ENCODE measurements at regions not wholly inside any gene's neighbourhood (a gene's known extent, or its start where the extent isn't known, plus 50 kb on each side); places are given as distances from the start of the nearest gene placed in this dataset.

DNA sequence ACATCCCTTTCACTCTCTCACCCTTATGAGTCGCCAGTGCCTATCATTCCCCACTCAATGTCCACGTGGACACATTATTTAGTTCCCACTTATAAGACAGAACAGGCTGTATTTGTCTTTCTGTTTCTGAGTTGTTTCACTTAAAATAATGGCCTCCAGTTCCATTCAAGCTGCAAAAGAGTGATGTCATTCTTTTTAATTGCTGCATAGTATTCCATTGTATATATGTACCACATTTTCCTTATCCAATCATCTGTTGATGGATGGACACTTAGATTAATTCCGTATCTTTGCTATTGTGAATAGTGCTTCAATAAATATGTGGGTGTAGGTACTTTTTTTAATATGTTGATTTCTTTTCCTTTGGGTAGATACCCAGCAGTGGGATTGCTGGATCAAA is 79.1 kb downstream of the ZNF365 start:
- no peak for DNase-seq (ENCODE audit: low spot score)

GRCh38 chr10:62454687-62455397 is 80.7 kb downstream of the ZNF365 start:
- DNase-seq (ENCODE audit: low spot score), result no peak

DNA sequence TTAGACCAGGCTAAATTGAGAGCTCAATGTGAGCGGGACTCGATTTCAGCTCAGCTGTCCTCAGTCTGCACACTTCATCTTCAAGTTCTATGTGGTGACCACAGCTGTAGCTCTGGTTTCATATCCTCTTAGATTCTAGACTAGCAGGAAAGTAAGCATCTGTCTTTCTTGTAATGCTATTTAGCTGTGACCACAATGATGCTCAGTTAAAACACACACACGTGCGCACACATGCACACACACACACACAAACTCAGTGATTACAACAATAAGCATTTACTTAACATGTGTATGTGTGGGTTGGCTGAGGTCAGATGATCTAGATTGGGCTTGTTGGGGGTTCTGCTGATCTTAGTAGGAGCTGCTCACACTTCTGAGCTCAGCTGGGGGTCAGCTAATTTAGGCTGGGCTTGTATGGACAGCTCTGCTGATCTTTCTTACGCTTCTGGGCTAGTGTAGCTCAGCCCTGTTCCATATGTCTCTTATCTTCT is 82.5 kb downstream of the ZNF365 start:
- DNase-seq (ENCODE audit: low spot score), result no peak

GRCh38 chr10:62457196-62457595 is 83.0 kb downstream of the ZNF365 start:
- DNase-seq (ENCODE audit: low spot score), result no peak

DNA sequence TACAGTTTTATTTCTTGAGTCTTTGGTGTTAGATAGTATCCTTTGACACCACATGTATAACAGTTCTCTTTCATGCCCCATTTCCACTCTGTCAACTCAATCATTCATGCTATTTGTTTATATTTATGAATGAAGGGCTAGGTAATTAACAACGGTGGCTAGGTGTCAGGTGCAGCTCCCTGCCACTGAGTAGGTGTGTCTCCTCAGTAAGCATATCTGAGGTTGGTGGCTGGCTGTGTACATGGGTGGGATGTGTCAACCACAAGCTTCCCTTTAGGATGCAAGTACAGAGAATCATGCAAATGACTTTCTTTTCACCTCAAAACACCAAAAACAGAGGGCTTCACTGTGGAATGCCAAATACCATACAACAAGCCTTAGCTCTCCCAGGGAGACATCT is 83.4 kb downstream of the ZNF365 start:
- DNase-seq (ENCODE audit: low spot score), result no peak

- peak; percentile 90 for DNase-seq (ENCODE audit: low spot score)
Measured at GRCh38 chr10:62459072-62459471, 84.9 kb downstream of the ZNF365 start.

GRCh38 chr10:62459500-62459899 is 85.3 kb downstream of the ZNF365 start:
- DNase-seq (ENCODE audit: low spot score), result no peak

- no peak for DNase-seq (ENCODE audit: low spot score)
Measured at GRCh38 chr10:62460393-62460792, 86.2 kb downstream of the ZNF365 start.

DNA sequence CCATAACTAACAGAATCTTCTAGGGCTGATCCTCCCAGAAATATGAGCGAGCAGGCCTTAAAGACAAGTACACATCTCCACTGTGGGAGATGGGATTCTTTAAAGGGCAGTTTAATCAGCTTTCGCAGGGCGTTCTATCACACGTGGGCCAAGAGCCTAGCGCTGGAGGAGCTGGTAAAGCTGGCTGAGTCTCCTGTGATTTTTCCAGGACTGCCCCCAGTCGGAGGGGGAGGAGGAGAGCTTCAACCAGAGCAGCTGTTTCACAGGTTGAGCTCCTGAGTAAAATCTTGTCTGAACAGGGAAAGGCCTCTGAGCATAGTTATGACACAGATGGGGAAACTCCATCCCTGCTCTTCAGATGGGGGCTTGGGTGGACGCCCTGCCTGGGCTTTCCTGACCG is 87.0 kb downstream of the ZNF365 start:
- no peak for DNase-seq (ENCODE audit: low spot score)

- DNase-seq (ENCODE audit: low spot score), result no peak
Measured at GRCh38 chr10:62462461-62462860, 88.3 kb downstream of the ZNF365 start.

DNA sequence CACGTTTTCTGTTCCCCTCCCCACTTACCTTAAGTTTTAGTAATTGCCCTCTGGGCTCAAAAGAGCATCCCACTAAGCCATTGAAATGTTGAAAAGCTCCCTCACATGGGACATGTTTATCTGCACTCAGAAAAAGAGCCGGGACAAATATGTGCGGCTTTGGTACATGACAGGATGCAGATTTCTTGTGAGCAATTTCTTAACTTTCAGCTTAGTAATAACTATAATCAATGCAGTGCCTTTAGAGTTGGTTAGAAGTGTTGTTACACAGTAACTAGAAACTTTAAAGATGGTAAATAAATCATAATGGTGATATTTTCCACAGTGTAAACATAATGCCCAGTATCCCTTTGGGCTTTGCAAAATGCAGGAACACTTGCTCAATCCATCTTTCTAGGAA is 89.2 kb downstream of the ZNF365 start:
- no peak for DNase-seq (ENCODE audit: low spot score)

- no peak for DNase-seq (ENCODE audit: low spot score)
Measured at GRCh38 chr10:62464308-62464707, 90.1 kb downstream of the ZNF365 start.

GRCh38 chr10:62466590-62466989 is 92.4 kb downstream of the ZNF365 start:
- no peak for DNase-seq (ENCODE audit: low spot score)

DNA sequence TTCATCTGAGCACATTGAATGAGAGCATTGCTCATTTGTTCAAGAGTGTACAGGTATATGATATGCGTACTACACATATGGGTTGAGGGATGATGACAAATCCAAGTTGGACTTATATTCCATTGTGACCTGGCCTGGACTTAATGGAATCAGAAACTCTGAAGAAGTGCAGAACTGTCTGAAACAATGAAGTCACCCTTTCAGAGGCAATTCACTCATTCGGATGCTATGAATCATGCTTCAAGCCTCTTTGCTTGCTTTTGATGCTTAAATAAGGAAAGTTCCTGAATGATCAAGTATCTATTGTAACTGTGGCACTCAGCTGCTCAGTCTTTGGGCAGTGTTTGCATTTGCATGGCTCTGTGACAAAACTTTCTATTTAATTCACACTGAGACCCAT is 93.4 kb downstream of the ZNF365 start:
- no peak for DNase-seq (ENCODE audit: low spot score)

DNA sequence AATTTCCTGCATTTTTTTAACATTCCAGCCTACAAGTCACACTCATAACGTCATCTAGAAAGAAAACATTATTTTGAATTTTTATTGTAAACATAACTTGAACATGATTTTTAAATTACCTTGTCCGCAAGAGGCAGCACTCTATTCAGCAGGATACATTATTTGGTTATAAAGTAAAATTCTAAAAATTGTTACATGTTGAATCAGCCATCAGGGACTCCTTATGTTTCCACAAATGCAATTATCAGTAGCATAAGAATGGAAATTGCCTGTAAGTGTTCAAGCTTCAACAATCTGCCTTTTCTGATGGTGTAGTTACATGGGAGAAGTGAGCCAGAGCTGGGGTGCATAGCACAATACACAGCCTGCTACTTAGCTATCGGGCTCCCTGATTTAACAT is 97.5 kb downstream of the ZNF365 start:
- no peak for DNase-seq (ENCODE audit: low spot score)

DNA sequence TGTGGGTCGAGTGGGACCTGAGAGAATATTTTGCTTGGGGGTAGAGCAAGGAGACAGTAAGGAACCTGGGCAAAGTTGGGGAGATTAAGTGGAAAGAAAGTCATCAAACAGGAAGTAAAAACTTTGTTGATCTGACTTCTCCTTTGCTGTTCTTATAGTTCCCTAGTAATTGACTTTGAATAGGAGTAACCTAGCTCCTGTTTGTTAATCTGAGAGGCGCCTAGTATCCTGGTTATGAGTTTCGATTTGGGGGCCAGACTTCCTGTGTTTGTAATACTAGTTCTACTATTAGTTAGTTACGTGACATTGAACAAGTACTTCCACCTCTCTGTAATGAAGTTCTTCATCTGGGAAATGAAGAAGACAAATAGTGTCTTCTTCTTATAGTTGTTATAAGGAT is 99.1 kb downstream of the ZNF365 start:
- no peak for DNase-seq (ENCODE audit: low spot score)

- DNase-seq (ENCODE audit: low spot score), result no peak
Measured at GRCh38 chr10:62475551-62475950, 101.4 kb downstream of the ZNF365 start.

GRCh38 chr10:62479523-62479922 is 105.4 kb downstream of the ZNF365 start:
- no peak for DNase-seq (ENCODE audit: low spot score)

- no peak for DNase-seq (ENCODE audit: low spot score)
Measured at GRCh38 chr10:62480196-62480595, 106.0 kb downstream of the ZNF365 start.

DNA sequence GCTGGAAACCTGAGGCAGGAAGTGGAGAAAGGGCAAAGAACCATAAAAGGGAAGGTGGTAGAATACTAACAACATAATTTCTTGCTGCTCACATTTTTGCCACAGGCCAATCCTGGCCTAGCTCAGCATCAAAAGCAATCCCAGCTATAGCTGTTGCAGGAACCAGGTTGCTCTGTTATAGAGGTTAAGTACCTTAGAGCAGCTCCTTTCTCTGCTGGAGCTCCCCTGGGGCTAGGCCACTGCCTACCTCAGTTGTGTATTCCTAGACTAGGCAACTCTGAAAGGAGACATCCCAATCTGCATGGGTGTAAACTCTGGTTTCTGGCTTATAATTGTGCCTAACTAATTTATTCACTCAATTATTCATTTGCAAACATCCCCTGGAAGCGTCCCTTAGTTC is 108.4 kb downstream of the ZNF365 start:
- DNase-seq (ENCODE audit: low spot score), result no peak

DNA sequence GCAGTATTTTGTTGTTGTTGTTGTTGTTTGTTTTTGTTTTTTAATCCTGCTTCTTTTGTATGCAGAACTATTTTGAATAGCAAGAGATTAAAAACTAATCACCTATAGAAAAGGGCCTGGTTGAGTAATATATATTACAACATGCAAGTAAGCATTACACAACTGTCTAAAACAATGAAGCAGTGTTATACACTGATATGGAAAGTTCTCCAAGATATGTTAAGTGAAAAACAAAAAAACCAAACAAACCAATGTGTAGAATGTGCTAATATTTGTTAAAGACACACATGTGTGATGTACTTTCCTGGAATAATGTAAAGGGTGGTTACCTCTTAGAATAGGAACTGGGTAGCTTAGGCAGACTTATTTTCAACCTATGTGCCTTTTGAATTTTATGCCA is 117.4 kb downstream of the ZNF365 start:
- DNase-seq (ENCODE audit: low spot score), result no peak

DNA sequence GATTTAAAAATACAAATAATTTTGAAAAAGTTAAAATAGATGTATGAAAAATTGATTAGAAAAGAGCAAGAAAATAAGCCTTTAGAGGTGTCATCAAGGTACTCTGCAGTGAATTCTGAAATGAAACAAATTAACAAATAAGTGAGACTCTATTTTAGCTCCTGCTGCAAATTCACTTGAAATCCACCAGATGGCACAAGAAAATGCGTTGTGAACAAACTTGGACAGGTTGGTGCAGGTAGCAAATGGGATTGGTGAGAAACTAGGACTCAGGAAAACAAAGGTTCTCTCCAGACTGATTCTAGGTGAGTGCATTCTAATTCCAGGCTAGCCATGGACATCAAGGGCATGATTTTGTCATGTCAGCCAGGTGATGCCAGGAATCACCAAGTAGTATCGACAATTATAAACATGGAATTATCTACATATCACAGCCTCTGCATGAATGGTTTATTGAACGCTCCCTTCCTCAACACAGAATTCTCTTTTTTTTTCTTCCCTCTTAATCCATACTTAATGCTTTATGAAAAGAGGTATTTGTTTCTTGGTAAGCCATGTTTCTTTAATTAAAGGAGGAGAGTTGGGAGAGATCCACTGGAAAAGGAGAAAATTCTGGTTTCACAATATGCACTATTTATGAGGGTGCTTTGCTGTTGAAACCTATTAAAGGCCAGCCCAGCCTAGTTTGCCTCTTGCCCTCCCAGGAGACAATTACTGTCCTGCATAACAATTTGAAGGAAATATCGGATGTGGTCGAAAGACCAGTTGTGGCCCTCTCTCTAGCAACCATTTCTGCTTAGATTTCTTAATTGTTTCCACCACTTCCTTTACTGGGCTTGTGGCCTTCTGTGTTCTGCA is 118.1 kb downstream of the ZNF365 start:
- peak; percentile 9 for DNase-seq (ENCODE audit: low spot score)

GRCh38 chr10:62492870-62493180 is 118.7 kb downstream of the ZNF365 start:
- no peak for DNase-seq (ENCODE audit: low spot score)

Measured in umbilical cord (tissue), 1 donor.